HG02623 (cell line): ENCODE measurements at regions not wholly inside any gene's neighbourhood (a gene's known extent, or its start where the extent isn't known, plus 50 kb on each side); places are given as distances from the start of the nearest gene placed in this dataset.

Source experiments
- ATAC-seq: cut with Tn5 transposase; IDR thresholded peaks from one replicate; pipeline ENCODE4 v1.9.1; 2021; ENCODE audit warnings: moderate library complexity; ENCODE audit not compliant: unreplicated experiment

DNA sequence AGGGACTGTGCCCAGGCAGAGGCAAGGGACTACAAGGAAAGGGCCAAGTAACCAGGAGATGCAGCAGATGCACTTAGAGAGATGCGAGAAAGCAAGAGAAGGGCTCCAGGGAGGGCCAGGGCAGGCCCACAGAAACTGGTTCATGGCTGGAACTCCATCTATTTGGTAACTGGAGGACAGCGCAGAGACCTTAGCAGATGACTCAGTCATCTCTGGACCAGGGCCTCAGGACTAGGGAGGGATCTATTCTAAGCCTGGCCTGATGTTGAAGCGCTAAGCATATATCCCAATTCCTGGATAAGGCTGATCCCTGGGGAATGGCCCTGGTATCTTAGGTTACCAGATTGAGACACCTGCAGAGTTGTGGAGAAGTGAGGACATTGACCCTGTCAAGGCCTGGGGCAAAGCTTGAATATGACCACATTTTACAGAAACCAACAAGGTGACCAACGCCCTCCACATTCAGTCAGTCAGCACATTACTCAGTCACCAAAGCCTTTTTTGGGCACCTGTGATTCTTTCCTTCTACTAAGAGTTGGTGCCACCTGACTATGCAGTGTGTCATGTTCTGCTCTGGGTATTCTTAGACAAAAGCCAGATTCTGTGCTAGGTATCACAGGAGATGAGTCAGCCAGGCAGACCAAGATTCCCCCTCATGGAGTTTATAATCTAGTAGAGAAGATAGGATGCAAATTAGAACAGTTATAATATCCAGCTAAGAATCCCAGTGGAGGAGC is 68.4 kb upstream of the SLCO3A1 start:
- no peak for ATAC-seq

DNA sequence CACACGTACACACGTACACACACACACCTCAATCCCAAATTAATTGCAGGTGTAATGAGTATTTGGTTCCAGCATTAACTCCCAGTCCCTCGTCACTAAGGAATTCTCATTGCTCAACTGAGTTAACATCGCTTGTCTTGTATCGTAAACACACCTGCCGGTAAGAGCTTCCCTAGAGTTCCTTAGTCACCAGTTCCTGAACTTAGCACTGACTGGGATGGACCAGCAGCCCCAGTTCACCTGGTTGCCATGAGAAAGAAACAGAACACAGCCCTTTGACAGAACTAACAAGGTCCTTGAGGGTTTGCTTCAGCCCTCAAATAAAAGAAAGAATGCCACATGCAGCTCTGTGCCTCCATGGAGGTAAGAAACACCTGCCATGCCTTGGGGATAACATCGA is 66.3 kb upstream of the SLCO3A1 start:
- ATAC-seq = no peak

DNA sequence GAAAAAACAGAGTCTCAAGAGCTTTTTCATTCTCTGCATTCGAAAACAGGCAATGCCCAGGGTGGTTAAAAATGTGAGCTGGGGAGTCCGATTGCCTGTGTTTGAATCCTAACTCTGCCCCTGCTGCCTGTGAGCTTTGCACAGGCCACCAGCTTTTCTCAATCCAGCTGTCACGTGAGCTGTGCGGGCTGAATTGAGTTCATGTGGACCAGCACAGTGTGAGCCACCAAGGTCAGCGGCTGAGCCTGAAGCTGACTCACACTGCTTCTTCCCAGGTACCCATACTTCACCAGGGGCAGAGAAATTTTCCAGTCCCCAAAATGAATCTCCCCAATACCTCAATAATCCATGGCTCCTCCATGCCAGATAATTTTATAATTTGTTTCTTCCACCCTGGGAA is 64.4 kb upstream of the SLCO3A1 start:
- ATAC-seq = no peak

DNA sequence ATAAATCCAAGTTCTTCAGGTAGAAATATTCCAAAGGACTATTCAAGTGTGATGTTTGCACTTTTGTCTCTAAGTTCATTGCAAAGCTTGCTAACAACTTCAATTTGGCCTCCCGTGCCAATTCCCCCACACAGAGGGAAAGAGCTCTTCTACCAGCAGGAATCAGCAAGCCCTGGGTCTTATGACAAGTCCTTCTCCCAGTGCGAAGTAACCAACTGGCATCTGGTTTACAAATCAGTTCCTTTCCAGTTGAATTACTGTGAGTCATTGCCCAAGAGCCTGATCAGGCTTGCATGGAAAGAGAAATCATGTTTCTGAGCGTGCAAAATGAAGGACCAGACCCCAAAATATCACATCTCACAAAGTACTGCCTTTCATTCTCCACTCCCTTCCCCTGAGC is 62.7 kb upstream of the SLCO3A1 start:
- no peak for ATAC-seq

DNA sequence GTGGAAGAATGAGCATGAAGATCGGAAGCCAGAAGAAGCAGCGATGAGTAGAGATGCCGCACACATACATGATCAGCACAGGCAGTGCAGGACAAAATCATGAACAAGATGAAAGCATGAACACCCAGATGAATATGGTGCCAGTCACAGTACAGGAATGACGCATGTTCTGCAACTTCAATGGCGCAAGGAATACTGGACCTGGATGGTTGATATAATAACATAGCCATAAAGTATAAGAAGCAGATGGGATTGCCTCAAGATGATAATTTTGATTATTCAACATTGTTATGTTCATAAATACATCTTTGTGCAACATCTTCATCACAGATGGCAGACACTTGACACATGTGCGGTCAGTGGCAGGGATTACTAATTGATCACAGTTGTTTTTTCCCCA is 59.7 kb upstream of the SLCO3A1 start:
- ATAC-seq = no peak

DNA sequence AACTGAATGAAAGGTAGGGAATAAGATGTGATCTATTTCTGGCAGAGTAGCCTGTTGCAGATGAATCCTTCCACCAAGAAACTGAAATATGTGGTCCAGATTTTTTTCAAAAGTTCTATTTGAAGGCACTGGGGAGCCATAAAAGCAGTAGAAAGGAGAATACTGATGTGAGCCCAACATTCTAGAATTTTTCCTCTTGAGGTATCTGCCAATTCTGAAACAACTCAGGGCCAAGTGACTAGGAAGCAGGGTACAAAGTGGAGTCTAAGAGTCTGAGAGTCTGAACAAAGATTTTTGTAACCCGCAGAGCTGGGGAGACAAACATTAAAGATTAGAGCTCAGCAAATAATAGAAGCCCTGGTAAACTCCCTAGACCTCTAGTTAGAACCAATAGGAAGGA is 58.3 kb upstream of the SLCO3A1 start:
- no peak for ATAC-seq

DNA sequence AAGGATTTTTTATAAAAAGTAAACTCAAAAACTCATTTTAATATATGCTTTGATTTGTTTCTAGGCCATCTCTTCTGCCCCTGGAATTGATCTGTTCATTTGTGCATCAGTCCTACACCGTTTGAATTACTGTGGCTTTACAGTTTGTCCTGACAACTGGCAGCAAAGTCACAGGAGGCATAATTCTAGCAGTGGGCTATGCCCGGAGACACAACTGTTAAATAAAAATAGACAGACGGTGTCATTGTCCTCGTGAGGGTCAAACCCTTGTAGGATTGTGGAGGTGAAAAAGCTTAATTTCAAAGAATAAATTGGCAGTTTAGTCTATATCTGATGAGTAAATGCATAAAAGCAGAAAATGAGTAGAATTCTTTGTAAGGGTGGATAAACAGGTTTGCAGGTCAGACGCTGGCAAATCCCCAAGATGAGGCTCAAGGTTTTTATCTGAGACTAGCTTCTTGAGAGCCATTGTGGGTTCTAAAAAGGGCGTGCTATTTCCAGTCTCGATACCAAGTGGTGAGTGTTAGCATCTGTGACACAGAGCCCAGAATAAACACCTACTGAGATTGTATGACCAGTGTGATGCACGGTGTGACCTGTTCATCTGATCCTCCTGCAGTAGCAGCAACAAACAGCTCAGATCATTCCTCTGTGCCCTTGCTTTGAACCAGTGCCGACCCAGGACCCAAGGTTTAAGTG is 51.5 kb upstream of the SLCO3A1 start:
- ATAC-seq = no peak

DNA sequence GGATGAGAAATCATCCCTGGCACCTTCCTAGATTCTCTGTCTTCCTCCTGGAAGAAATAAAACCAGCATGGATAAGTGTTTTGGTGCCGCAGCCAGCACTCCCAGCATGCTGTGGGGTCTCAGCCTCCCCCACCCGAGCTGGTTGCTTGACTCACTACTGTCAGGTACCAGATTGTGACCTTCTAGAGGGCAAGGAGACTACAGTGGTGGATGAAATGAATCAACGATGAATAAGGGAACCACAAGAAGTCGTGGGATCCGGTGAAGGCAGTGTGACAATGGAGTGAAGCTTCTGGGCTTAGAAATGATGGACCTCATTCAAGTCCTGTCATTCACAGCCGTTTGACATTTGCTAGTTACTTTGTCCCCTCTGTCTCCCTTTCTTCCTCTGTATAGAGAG is 50.2 kb upstream of the SLCO3A1 start:
- no peak for ATAC-seq
